ENCODE measurements at regions not wholly inside any gene's neighbourhood (a gene's known extent, or its start where the extent isn't known, plus 50 kb on each side); places are given as distances from the start of the nearest gene placed in this dataset.

DNA sequence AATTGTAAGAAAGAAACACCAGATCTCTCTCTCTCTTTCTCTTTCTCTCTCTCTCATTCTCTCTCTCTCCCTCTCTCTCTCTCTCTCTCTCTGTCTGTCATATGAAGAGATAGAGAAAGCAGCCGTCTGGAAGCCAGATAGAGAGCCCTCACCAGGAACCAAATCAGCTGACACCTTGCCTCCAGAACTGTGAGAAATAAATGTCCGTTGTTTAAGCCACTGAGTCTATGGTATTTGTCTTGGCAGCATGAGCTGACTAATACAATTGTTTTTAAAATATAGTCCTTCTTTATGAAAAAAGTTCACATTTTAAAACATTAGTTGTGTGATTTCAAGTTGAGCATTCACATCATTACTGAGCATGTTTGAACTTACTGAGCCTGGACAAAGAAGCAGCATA is 275.6 kb downstream of the CETN3 start:
- TF ChIP-seq ZNF70 (CRISPR knock-in tag; IDR thresholded peaks at IDR 0.05) (no peak), TSHZ2 (CRISPR knock-in tag; IDR thresholded peaks at IDR 0.05) (no peak), ARNTL (CRISPR knock-in tag; IDR thresholded peaks at IDR 0.05; ENCODE audit: borderline replicate concordance, low read depth) (no peak), PPARA (CRISPR knock-in tag; IDR thresholded peaks at IDR 0.05; ENCODE audit: borderline replicate concordance) (no peak), RARB (CRISPR knock-in tag; IDR thresholded peaks at IDR 0.05) (no peak), CSDC2 (CRISPR knock-in tag; IDR thresholded peaks at IDR 0.05) (no peak), ZFP30 (CRISPR knock-in tag; IDR thresholded peaks at IDR 0.05) (no peak), ESRRG (CRISPR knock-in tag; IDR thresholded peaks at IDR 0.05) (no peak), PATZ1 (CRISPR knock-in tag; IDR thresholded peaks at IDR 0.05; ENCODE audit: borderline replicate concordance) (no peak)
- TF ChIP-seq, protein P1, sequence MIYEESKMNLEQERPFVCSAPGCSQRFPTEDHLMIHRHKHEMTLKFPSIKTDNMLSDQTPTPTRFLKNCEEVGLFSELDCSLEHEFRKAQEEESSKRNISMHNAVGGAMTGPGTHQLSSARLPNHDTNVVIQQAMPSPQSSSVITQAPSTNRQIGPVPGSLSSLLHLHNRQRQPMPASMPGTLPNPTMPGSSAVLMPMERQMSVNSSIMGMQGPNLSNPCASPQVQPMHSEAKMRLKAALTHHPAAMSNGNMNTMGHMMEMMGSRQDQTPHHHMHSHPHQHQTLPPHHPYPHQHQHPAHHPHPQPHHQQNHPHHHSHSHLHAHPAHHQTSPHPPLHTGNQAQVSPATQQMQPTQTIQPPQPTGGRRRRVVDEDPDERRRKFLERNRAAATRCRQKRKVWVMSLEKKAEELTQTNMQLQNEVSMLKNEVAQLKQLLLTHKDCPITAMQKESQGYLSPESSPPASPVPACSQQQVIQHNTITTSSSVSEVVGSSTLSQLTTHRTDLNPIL (CRISPR knock-in tag; IDR thresholded peaks at IDR 0.05; ENCODE audit: low read depth) = no peak
